ENCODE measurements at regions not wholly inside any gene's neighbourhood (a gene's known extent, or its start where the extent isn't known, plus 50 kb on each side); places are given as distances from the start of the nearest gene placed in this dataset.

GRCh38 chr2:104939570-104940217 is 85.8 kb downstream of the POU3F3 start:
- Histone ChIP-seq H3K14ac (replicated peaks; ENCODE audit: low read depth, low read length) (no peak overlapping the region), H3K9me3 (ENCODE audit: control insufficient read depth, insufficient read depth, low read length) (no peaks in the 10 kb centered on the region), H2AK9ac (replicated peaks; ENCODE audit: low read depth, low read length, poor library complexity) (no peak overlapping the region), H4K8ac (ENCODE audit: low read depth in 2 of 2, low read length in 2 of 2) (no peak overlapping the region), H3K27me3 (ENCODE audit: control insufficient read depth, insufficient read depth, low read length) (no peaks in the 10 kb centered on the region; the same call in 1 of the 2 replicates), H3K4me1 (ENCODE audit: control insufficient read depth, insufficient read depth, low read length) (no peaks in the 10 kb centered on the region), H3K4me2 (ENCODE audit: low read depth, low read length) (no peak overlapping the region), H4K20me1 (ENCODE audit: insufficient read depth, low read length) (no peaks in the 10 kb centered on the region), H3K23ac (ENCODE audit: low read depth, low read length) (no peak overlapping the region), H3K4me3 (ENCODE audit: insufficient read depth, low read depth, low read length) (no peak overlapping the region), H3K79me1 (ENCODE audit: low read depth in 1 of 2, low read length in 2 of 2) (no peaks in the 10 kb centered on the region), H3K36me3 (ENCODE audit: control insufficient read depth, insufficient read depth, low read length) (no peaks in the 10 kb centered on the region), H3K27ac (ENCODE audit: insufficient read depth, low read length) (no peak overlapping the region), H3K4ac (ENCODE audit: low read depth, low read length) (no peak overlapping the region), H2BK120ac (ENCODE audit: low read depth, low read length) (no peak overlapping the region), H3K9me1 (ENCODE audit: insufficient read depth, low read length) (no peaks in the 10 kb centered on the region), H4K91ac (ENCODE audit: insufficient read depth, low read depth, low read length) (no peak overlapping the region), H2BK5ac (ENCODE audit: low read depth, low read length, poor library complexity, severe bottlenecking) (no peak overlapping the region), H3K18ac (ENCODE audit: low read depth, low read length) (no peak overlapping the region), H2BK20ac (ENCODE audit: low read depth, low read length) (no peak overlapping the region), H3K9ac (ENCODE audit: low read depth, low read length) (no peak overlapping the region), H2BK15ac (ENCODE audit: low read depth, low read length) (no peak overlapping the region), H2AFZ (replicated peaks; ENCODE audit: low read length, poor library complexity) (no peak overlapping the region), H3K56ac (ENCODE audit: extremely low read depth, insufficient read depth, low read length) (no peak overlapping the region), H2AK5ac (ENCODE audit: low read depth, low read length) (no peak overlapping the region), H4K5ac (ENCODE audit: low read depth, low read length) (no peak overlapping the region)
- intact Hi-C loops (cut with micrococcal nuclease) (no loop called here), in situ Hi-C loops (cut with MboI; ENCODE audit: low sequenced_read_pairs) (no loop called here), dilution Hi-C loops (cut with HindIII; ENCODE audit: low sequenced_read_pairs, unreplicated experiment) (no loop called here)
- POLR2A ChIA-PET (ENCODE audit: unreplicated experiment), result no interaction called here
- ATAC-seq (ENCODE audit: low read depth), result no peak
- CTCF ChIA-PET, result interaction anchor here (0.5 kb wide), 1 partner anchor 57 kb away, joined by 3 read pairs; no protein-coding TSS in a partner anchor
- no peak for DNase-seq
- TF ChIP-seq MAFK (IDR thresholded peaks at IDR 0.05; ENCODE audit: low read depth, low read length) (no peak), USF2 (IDR thresholded peaks at IDR 0.05; ENCODE audit: low read depth, low read length) (no peak), FOS (IDR thresholded peaks at IDR 0.05; ENCODE audit: low read depth, low read length) (no peak), BHLHE40 (IDR thresholded peaks at IDR 0.05; ENCODE audit: low read depth, low read length) (no peak), RFX5 (IDR thresholded peaks at IDR 0.05; ENCODE audit: low read depth, low read length) (no peak), RCOR1 (IDR thresholded peaks at IDR 0.05; ENCODE audit: insufficient replicate concordance, low read length) (no peak), CEBPB (IDR thresholded peaks at IDR 0.05; ENCODE audit: low read depth, low read length) (no peak), SMC3 (IDR thresholded peaks at IDR 0.05; ENCODE audit: low read depth, low read length) (no peak), CHD1 (IDR thresholded peaks at IDR 0.05; ENCODE audit: low read depth, low read length) (no peak), RAD21 (IDR thresholded peaks at IDR 0.05; ENCODE audit: low read length) (no peak)
- TF ChIP-seq, protein P1, sequence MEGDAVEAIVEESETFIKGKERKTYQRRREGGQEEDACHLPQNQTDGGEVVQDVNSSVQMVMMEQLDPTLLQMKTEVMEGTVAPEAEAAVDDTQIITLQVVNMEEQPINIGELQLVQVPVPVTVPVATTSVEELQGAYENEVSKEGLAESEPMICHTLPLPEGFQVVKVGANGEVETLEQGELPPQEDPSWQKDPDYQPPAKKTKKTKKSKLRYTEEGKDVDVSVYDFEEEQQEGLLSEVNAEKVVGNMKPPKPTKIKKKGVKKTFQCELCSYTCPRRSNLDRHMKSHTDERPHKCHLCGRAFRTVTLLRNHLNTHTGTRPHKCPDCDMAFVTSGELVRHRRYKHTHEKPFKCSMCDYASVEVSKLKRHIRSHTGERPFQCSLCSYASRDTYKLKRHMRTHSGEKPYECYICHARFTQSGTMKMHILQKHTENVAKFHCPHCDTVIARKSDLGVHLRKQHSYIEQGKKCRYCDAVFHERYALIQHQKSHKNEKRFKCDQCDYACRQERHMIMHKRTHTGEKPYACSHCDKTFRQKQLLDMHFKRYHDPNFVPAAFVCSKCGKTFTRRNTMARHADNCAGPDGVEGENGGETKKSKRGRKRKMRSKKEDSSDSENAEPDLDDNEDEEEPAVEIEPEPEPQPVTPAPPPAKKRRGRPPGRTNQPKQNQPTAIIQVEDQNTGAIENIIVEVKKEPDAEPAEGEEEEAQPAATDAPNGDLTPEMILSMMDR (conservative IDR thresholded peaks at IDR 0.05; ENCODE audit: low read depth, low read length), result no peak
- TF ChIP-seq, protein P2, sequence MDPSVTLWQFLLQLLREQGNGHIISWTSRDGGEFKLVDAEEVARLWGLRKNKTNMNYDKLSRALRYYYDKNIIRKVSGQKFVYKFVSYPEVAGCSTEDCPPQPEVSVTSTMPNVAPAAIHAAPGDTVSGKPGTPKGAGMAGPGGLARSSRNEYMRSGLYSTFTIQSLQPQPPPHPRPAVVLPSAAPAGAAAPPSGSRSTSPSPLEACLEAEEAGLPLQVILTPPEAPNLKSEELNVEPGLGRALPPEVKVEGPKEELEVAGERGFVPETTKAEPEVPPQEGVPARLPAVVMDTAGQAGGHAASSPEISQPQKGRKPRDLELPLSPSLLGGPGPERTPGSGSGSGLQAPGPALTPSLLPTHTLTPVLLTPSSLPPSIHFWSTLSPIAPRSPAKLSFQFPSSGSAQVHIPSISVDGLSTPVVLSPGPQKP (IDR thresholded peaks at IDR 0.05; ENCODE audit: borderline replicate concordance, low read depth, low read length), result no peak
- no TSS peak for BruUV-seq (replicated peaks)
- WGBS, 2 experiments (ENCODE audit: extremely low coverage in 2 of 2, insufficient read length in 1 of 2), result 77% methylated on average over 4 of the region's 11 CpGs; no CpG with 5 or more reads in 1 of the 2 experiments
